Endometrial microvascular endothelial cells (primary cell): ENCODE measurements at regions not wholly inside any gene's neighbourhood (a gene's known extent, or its start where the extent isn't known, plus 50 kb on each side); places are given as distances from the start of the nearest gene placed in this dataset.

Source experiments
- in situ Hi-C: cut with HindIII; loops from 2 replicates; pipeline ENCODE4 v1.10.0; 2017; ENCODE audit warnings: low sequenced_read_pairs, low pct_unique_long_range_greater_than_20kb; ENCODE audit errors: inconsistent ontology term

GRCh38 chr1:29461115-29461739 lies 224.9 kb downstream of the PTPRU start:
- in situ Hi-C loops = no loop called here

- in situ Hi-C loops = no loop called here
Observed at GRCh38 chr1:29460694-29461093, 224.4 kb downstream of the PTPRU start.

GRCh38 chr1:29460041-29460610 lies 223.8 kb downstream of the PTPRU start:
- in situ Hi-C loops = no loop called here

GRCh38 chr1:29459620-29459945 lies 223.3 kb downstream of the PTPRU start:
- in situ Hi-C loops = no loop called here

- in situ Hi-C loops = no loop called here
Observed at GRCh38 chr1:29458737-29459619, 222.7 kb downstream of the PTPRU start.

GRCh38 chr1:29457496-29458368 lies 221.4 kb downstream of the PTPRU start:
- in situ Hi-C loops = no loop called here

- in situ Hi-C loops = no loop called here
Observed at GRCh38 chr1:29456685-29457435, 220.5 kb downstream of the PTPRU start.

- in situ Hi-C loops = no loop called here
Observed at GRCh38 chr1:29455781-29456180, 219.5 kb downstream of the PTPRU start.

GRCh38 chr1:29454616-29455380 lies 218.5 kb downstream of the PTPRU start:
- in situ Hi-C loops = no loop called here

- in situ Hi-C loops = no loop called here
Observed at GRCh38 chr1:29453502-29454240, 217.3 kb downstream of the PTPRU start.

GRCh38 chr1:29452463-29453230 lies 216.3 kb downstream of the PTPRU start:
- in situ Hi-C loops = no loop called here

- in situ Hi-C loops = no loop called here
Observed at GRCh38 chr1:29451368-29451892, 215.1 kb downstream of the PTPRU start.

GRCh38 chr1:29450591-29450990 lies 214.3 kb downstream of the PTPRU start:
- in situ Hi-C loops = no loop called here

- in situ Hi-C loops = no loop called here
Observed at GRCh38 chr1:29448456-29449235, 212.3 kb downstream of the PTPRU start.

- in situ Hi-C loops = no loop called here
Observed at GRCh38 chr1:29447368-29447767, 211.0 kb downstream of the PTPRU start.
